G401 (cell line): ENCODE measurements at regions not wholly inside any gene's neighbourhood (a gene's known extent, or its start where the extent isn't known, plus 50 kb on each side); places are given as distances from the start of the nearest gene placed in this dataset.
"Not testable (repeated sequence)": the region's sequence is repeated elsewhere in the genome, so short reads cannot be mapped to it uniquely, and the experiment has no call there.

Experiments used
- DNase-seq: peaks from one replicate; pipeline ENCODE4 v3.0.0-alpha.2; 2015; ENCODE audit warnings: low spot score
- in situ Hi-C: cut with HindIII; loops from 2 replicates; pipeline ENCODE4 v1.10.0; 2016; ENCODE audit warnings: low sequenced_read_pairs, mixed read lengths

DNA sequence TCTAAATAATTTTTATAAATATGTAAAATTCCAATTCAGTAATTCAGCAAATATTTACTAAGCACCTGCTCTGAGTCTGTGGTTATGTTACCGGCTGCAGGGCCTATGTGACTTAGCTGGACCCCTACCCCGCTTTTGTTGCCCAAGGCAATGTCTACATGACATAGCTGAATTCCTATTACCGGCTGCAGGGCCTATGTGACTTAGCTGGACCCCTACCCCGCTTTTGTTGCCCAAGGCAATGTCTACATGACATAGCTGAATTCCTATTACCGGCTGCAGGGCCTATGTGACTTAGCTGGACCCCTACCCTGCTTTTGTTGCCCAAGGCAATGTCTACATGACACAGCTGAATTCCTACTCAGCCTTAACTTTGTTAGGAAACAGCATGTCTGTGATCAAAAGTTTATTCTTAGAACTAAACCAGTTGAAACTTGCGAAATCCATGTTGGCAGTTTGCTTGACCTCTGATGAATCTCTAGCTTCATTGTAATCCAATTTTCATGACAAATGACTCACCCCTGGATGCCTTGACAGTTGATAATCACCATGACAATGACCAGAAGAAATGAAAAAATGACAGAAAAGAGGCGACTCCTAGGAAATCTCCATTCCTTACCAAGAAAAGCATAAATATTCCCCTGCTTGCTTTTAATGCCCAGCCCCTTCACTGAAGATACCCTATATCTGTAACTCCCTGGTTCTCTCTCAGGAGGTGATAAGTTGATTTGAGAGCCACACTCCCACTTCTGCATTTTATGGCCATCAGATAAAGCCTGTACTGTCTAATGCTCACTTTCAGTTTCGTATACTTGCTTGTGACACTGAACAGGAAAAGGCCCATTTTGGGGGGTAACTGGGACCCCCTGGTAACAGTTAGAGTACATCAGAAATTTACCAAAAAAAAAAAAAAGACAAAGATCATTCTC, 148.4 kb upstream of the SYT10 start:
- in situ Hi-C loops, result no loop called here
- DNase-seq, result no peak

- DNase-seq, result no peak
- in situ Hi-C loops, result no loop called here
Observed at GRCh38 chr12:33588725-33589405, 149.2 kb upstream of the SYT10 start.

GRCh38 chr12:33589576-33590114, 150.0 kb upstream of the SYT10 start:
- DNase-seq, result no peak
- in situ Hi-C loops, result no loop called here

GRCh38 chr12:33593753-33594152, 154.1 kb upstream of the SYT10 start:
- no peak for DNase-seq
- in situ Hi-C loops, result no loop called here

DNA sequence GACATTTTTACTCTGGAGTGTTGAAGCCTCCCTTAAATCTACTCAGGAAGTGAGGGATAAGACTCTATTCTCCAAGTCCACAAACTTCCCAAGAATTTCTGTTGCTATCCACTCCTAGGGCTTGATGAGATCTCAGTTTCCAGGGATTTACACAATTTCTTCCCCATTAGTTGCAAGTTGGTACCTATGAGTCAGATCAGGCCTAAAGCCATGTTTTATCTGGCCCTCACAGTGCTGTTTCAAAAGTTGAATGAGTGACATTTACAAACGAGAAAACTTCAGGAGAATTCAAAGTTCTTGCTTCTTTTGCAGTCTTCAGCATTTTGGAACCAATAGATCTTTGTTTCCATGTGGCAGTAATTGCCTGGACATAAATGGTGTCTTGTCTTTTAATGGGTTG, 156.4 kb upstream of the SYT10 start:
- in situ Hi-C loops, result no loop called here
- no peak for DNase-seq

- in situ Hi-C loops, result no loop called here
- DNase-seq, result no peak
Observed at GRCh38 chr12:33596814-33597213, 157.2 kb upstream of the SYT10 start.

DNA sequence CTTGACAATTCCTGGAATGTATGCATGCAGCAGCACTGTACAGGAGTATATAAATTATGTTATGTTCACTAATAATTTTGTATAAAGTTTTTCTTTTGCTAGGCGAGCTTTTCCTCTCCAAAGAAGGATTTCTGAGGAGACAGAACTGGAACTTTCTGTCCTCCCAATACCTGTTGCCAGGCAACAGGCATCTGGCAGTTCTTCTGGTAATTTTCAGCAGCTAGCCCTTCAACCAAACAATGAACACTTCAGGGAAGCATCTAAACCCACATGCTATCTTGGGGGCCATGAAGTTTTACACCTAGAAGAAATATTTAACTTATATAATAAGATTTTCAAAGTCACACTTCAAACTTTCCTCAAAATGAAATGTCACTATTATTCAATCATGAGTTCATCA, 162.9 kb upstream of the SYT10 start:
- in situ Hi-C loops, result no loop called here
- DNase-seq, result no peak

GRCh38 chr12:33605757-33606156, 166.1 kb upstream of the SYT10 start:
- in situ Hi-C loops, result no loop called here
- DNase-seq, result no peak

DNA sequence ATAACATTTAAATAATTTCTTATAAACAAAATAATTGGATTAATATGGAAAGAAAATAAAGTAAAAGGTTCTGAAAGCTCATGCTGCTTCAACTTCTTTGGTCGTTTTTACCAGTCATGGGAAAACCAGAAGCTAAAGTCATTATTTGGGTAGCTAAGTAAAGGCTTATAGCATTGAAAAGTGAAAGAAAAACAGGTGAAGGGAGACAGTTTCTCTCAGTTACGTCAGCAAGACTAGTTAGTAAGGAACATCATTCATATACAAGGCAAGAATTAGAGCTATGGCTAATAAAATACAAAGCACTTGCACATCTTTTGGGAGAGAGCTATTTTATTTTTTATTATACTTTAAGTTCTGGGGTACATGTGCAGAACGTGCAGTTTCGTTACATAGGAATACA, 170.3 kb upstream of the SYT10 start:
- in situ Hi-C loops, result no loop called here
- no peak for DNase-seq

DNA sequence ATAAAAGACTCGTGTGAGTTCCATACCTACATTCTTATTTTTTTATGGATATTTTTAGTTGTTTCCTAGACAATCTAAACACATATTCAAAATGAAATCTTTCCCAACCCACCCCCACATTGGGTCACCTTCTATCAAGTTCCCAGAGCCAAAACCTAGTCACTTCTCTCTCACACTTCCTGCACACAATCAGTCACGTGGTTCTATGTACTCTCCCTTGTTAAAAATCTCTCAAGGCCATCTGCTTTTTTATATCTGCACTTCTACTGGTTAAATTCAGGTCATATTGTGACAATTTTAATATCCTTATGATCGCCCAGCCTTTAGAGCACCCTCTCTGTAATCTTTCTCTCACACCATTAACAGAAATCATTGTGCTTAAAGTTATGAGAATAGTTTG, 175.0 kb upstream of the SYT10 start:
- in situ Hi-C loops, result no loop called here
- no peak for DNase-seq

DNA sequence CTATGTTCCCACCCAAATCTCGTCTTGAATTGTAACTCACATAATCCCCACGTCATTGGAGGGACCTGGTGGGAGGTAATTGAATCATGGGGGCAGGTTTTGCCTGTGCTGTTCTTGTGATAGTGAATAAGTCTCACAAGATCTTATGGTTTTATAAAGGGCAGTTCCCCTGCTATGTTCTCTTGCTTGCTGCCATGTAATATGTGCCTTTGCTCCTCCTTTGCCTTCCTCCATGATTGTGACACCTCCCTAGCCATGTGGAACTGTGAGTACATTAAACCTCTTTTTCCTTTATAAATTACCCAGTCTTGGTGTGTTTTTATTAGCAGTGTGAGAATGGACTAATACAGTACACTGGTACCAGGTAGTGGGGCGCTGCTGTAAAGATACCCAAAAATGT, 177.6 kb upstream of the SYT10 start:
- DNase-seq, result no peak
- in situ Hi-C loops, result no loop called here

DNA sequence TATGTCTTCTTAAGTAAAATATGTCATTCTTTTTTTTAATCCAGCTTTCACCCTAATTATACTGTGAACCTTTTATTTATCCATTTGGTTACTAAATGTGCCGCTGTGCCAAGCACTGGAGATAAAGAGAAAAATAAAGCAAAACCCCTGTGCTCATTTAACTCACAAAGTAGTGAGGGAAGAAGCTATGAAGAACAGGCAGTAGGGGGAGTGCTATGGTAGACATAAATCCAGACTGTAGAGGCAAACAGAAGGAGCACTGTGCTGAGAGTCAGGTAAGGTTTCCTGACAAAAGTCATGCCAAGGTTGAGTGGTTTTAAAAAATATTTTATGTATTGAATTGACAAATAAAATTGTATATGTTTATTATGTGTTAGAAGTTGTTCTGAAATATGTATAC, 188.5 kb upstream of the SYT10 start:
- no peak for DNase-seq
- in situ Hi-C loops, result loop anchor here (10.0 kb wide), 1 partner anchor 47 kb away; no protein-coding TSS in a partner anchor

GRCh38 chr12:33634544-33634943, 194.9 kb upstream of the SYT10 start:
- in situ Hi-C loops, result no loop called here
- DNase-seq, result no peak

DNA sequence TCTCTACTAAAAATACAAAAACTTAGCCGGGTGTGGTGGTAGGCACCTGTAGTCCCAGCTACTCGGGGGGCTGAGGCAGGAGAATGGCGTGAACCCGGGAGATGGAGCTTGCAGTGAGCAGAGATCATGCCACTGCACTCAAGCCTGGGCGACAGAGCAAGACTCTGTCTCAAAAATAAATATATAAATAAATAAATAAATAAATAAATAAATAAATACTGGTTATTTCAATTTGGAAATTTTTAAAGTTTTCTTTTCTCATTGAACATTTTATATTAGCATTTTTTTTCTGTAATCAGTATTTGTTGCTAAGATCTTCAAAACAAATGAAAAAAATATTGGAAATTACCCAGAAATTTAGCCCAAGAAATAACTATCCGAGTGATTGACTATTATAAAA, 197.3 kb upstream of the SYT10 start:
- DNase-seq, in situ Hi-C loops: not testable (repeated sequence)

DNA sequence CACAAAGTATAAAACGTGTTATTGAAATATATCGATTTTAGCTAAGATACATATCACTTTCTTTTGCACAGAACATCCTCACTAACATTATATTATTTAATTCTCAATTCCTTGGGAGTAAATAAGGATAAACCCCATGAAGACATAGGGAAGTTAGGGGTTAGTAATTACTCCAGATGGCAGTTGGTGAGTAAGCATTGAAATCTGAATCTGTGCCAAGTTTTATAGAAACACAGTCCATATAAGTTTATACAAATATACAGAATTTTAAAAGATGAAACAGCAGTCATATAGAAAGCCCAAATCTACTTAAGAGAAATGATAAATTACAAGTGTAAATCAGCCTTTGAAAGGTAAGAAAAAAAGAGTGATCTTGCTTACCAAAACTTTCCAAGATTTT, 200.4 kb upstream of the SYT10 start:
- in situ Hi-C loops, result no loop called here

GRCh38 chr12:33649992-33650391, 210.4 kb upstream of the SYT10 start:
- in situ Hi-C loops, result no loop called here

More for the DNA sequence above, 200.4 kb upstream of the SYT10 start:
- no peak for DNase-seq

DNA sequence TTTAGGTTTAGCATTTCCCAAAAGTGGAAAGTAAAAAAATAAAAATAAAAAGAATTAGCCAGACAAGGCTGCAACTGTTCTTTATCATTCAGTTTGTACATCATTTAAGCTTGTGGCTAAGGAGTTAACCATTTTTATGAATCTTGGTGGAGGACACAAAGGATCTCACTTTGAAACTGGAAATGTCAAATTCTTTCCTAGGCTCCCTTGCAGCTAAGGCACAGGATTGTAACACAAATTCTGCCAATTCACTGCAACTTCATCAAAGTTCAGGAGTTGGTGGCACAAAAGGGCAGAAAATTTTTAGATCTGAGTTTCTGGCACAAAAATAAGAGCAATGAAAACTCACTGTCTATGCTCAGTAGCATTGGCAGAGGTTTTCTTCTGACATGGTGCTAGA, 211.2 kb upstream of the SYT10 start:
- DNase-seq, result no peak
- in situ Hi-C loops, result no loop called here

More at GRCh38 chr12:33649992-33650391, 210.4 kb upstream of the SYT10 start:
- DNase-seq, result no peak

GRCh38 chr12:33653362-33653761, 213.7 kb upstream of the SYT10 start:
- DNase-seq, result no peak
- in situ Hi-C loops, result no loop called here

DNA sequence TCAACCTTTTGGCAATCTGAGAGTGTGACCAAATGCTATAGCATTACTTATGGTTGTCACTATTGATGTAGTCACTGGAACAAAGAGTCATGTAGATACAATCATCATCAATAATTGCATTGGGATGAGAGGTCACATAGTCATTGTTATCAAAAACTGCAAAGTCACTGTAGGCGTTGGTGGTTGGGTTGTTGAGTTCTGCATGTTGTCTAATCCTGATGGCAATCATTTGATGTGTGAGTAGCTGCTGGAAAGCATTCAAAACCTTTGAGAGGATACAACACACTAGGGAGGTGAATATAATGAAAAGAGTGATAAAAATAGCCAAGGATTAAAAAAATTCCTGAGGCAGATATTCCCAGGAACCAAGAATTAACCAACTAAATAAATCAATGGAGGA, 214.7 kb upstream of the SYT10 start:
- no peak for DNase-seq
- in situ Hi-C loops, result no loop called here

- in situ Hi-C loops, result no loop called here
- no peak for DNase-seq
Observed at GRCh38 chr12:33663000-33663654, 223.5 kb upstream of the SYT10 start.
